Adrenal gland (tissue), 5 donors: ENCODE measurements at regions not wholly inside any gene's neighbourhood (a gene's known extent, or its start where the extent isn't known, plus 50 kb on each side); places are given as distances from the start of the nearest gene placed in this dataset.
"Not testable (repeated sequence)": the region's sequence is repeated elsewhere in the genome, so short reads cannot be mapped to it uniquely, and the experiment has no call there.

Experiments
- POLR2A ChIP-seq, 2 donors: fragments of 450-650 bp; IDR thresholded peaks; one replicate each; pipeline ENCODE4 v1.6.1; 2017; ENCODE audit warnings: antibody characterized with exemption in 2 of 2, mild to moderate bottlenecking in 2 of 2, moderate library complexity in 1 of 2
- TF ChIP-seq, protein P1 (sequence below), 6 experiments: fragments of 450-650 bp in 4 of 6; fragments of 200-600 bp in 2 of 6; sonication (generic) in 1 of 6; IDR thresholded peaks; 1 replicate in 5 of 6; 2 replicates in 1 of 6; pipeline versions ENCODE4 v1.5.1 to v1.8.0; 2016 to 2021; ENCODE audit warnings: antibody characterized with exemption in 6 of 6, mild to moderate bottlenecking in 2 of 6, moderate library complexity in 1 of 6
- donor health status: DM: no; HTN: no; CAD: no.

DNA sequence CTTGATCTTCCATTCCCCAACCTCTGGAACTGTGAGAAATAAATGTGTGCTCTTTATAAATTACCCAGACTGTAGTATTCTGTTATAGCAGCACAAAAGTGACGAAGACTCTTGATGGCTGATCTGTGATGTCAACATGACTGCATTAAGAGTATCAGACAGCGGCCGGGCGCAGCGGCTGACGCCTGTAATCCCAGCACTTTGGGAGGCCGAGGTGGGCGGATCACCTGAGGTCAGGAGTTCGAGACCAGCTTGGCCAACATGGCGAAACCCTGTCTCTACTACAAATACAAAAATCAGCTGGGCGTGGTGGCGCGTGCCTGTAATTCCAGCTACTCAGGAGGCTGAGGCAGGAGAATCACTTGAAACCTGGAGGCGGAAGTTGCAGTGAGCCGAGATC, 56.3 kb upstream of the ARL4C start:
- TF ChIP-seq, protein P1, sequence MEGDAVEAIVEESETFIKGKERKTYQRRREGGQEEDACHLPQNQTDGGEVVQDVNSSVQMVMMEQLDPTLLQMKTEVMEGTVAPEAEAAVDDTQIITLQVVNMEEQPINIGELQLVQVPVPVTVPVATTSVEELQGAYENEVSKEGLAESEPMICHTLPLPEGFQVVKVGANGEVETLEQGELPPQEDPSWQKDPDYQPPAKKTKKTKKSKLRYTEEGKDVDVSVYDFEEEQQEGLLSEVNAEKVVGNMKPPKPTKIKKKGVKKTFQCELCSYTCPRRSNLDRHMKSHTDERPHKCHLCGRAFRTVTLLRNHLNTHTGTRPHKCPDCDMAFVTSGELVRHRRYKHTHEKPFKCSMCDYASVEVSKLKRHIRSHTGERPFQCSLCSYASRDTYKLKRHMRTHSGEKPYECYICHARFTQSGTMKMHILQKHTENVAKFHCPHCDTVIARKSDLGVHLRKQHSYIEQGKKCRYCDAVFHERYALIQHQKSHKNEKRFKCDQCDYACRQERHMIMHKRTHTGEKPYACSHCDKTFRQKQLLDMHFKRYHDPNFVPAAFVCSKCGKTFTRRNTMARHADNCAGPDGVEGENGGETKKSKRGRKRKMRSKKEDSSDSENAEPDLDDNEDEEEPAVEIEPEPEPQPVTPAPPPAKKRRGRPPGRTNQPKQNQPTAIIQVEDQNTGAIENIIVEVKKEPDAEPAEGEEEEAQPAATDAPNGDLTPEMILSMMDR (IDR thresholded peaks at IDR 0.05) = not testable (repeated sequence)
- not testable (repeated sequence) for TF ChIP-seq POLR2A (IDR thresholded peaks at IDR 0.05)
